ENCODE measurements at regions not wholly inside any gene's neighbourhood (a gene's known extent, or its start where the extent isn't known, plus 50 kb on each side); places are given as distances from the start of the nearest gene placed in this dataset.

DNA sequence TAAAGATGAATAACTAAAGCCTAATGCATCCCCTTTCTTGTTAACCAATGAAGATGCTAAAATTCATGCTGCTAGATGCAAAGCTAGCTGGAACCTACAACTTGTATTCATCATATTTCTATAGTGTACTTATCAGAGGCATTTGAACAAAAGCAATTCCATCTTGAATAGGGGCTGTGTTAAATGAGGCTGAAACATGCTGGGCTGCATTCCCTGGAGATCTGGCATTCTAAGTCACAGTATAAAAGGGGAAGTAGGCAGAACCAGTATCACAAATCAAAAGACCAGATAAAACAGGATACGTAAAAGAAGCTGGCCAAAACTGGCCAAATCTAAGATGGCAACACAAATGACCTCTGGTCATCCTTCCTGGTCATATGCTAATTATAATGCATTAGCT, 932.8 kb downstream of the CDY2B start:
- TF ChIP-seq, protein P1, sequence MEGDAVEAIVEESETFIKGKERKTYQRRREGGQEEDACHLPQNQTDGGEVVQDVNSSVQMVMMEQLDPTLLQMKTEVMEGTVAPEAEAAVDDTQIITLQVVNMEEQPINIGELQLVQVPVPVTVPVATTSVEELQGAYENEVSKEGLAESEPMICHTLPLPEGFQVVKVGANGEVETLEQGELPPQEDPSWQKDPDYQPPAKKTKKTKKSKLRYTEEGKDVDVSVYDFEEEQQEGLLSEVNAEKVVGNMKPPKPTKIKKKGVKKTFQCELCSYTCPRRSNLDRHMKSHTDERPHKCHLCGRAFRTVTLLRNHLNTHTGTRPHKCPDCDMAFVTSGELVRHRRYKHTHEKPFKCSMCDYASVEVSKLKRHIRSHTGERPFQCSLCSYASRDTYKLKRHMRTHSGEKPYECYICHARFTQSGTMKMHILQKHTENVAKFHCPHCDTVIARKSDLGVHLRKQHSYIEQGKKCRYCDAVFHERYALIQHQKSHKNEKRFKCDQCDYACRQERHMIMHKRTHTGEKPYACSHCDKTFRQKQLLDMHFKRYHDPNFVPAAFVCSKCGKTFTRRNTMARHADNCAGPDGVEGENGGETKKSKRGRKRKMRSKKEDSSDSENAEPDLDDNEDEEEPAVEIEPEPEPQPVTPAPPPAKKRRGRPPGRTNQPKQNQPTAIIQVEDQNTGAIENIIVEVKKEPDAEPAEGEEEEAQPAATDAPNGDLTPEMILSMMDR (IDR thresholded peaks at IDR 0.05 in 2 of 3, conservative IDR thresholded peaks at IDR 0.05 in 1 of 3; ENCODE audit: borderline replicate concordance in 1 of 3, insufficient read depth in 1 of 3, low read depth in 2 of 3, low read length in 2 of 3), result no peak
- no peak for TF ChIP-seq RAD21 (IDR thresholded peaks at IDR 0.05; ENCODE audit: low read depth)
- TF ChIP-seq, protein P2, sequence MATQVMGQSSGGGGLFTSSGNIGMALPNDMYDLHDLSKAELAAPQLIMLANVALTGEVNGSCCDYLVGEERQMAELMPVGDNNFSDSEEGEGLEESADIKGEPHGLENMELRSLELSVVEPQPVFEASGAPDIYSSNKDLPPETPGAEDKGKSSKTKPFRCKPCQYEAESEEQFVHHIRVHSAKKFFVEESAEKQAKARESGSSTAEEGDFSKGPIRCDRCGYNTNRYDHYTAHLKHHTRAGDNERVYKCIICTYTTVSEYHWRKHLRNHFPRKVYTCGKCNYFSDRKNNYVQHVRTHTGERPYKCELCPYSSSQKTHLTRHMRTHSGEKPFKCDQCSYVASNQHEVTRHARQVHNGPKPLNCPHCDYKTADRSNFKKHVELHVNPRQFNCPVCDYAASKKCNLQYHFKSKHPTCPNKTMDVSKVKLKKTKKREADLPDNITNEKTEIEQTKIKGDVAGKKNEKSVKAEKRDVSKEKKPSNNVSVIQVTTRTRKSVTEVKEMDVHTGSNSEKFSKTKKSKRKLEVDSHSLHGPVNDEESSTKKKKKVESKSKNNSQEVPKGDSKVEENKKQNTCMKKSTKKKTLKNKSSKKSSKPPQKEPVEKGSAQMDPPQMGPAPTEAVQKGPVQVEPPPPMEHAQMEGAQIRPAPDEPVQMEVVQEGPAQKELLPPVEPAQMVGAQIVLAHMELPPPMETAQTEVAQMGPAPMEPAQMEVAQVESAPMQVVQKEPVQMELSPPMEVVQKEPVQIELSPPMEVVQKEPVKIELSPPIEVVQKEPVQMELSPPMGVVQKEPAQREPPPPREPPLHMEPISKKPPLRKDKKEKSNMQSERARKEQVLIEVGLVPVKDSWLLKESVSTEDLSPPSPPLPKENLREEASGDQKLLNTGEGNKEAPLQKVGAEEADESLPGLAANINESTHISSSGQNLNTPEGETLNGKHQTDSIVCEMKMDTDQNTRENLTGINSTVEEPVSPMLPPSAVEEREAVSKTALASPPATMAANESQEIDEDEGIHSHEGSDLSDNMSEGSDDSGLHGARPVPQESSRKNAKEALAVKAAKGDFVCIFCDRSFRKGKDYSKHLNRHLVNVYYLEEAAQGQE (IDR thresholded peaks at IDR 0.05; ENCODE audit: low read depth), result no peak
